GM19468 (cell line): ENCODE measurements at regions not wholly inside any gene's neighbourhood (a gene's known extent, or its start where the extent isn't known, plus 50 kb on each side); places are given as distances from the start of the nearest gene placed in this dataset.

Source experiments
- ATAC-seq: cut with Tn5 transposase; IDR thresholded peaks from one replicate; pipeline ENCODE4 v1.9.1; 2021; ENCODE audit warnings: mild to moderate bottlenecking, moderate library complexity, moderate number of reproducible peaks; ENCODE audit not compliant: unreplicated experiment; ENCODE audit errors: extremely low read depth

- no peak for ATAC-seq
These were observed 136.3 kb upstream of the GATA6 start for GRCh38 chr18:22033085-22033484.

- no peak for ATAC-seq
These were observed 135.1 kb upstream of the GATA6 start for GRCh38 chr18:22034276-22034675.

GRCh38 chr18:22040533-22040932, 128.9 kb upstream of the GATA6 start:
- ATAC-seq: no peak

GRCh38 chr18:22043837-22044236, 125.6 kb upstream of the GATA6 start:
- ATAC-seq: no peak

GRCh38 chr18:22044474-22045220, 124.7 kb upstream of the GATA6 start:
- ATAC-seq: no peak

- no peak for ATAC-seq
These were observed 124.0 kb upstream of the GATA6 start for GRCh38 chr18:22045221-22045918.

- ATAC-seq: no peak
These were observed 122.9 kb upstream of the GATA6 start for GRCh38 chr18:22046473-22046872.

GRCh38 chr18:22047485-22047884, 121.9 kb upstream of the GATA6 start:
- ATAC-seq: no peak

GRCh38 chr18:22048221-22048620, 121.2 kb upstream of the GATA6 start:
- ATAC-seq: no peak

- ATAC-seq: no peak
These were observed 120.3 kb upstream of the GATA6 start for GRCh38 chr18:22048932-22049615.

GRCh38 chr18:22052405-22053105, 116.8 kb upstream of the GATA6 start:
- ATAC-seq: no peak

- ATAC-seq: no peak
These were observed 113.7 kb upstream of the GATA6 start for GRCh38 chr18:22055466-22056238.

- no peak for ATAC-seq
These were observed 112.4 kb upstream of the GATA6 start for GRCh38 chr18:22056950-22057349.

- ATAC-seq: no peak
These were observed 111.4 kb upstream of the GATA6 start for GRCh38 chr18:22057908-22058527.

- no peak for ATAC-seq
These were observed 109.0 kb upstream of the GATA6 start for GRCh38 chr18:22060361-22060760.

- ATAC-seq: no peak
These were observed 106.3 kb upstream of the GATA6 start for GRCh38 chr18:22063102-22063501.

- no peak for ATAC-seq
These were observed 105.7 kb upstream of the GATA6 start for GRCh38 chr18:22063672-22064071.

- ATAC-seq: no peak
These were observed 104.8 kb upstream of the GATA6 start for GRCh38 chr18:22064581-22064980.

- no peak for ATAC-seq
These were observed 104.1 kb upstream of the GATA6 start for GRCh38 chr18:22065311-22065710.
